Iris pigment epithelial cell (primary cell): ENCODE measurements at regions not wholly inside any gene's neighbourhood (a gene's known extent, or its start where the extent isn't known, plus 50 kb on each side); places are given as distances from the start of the nearest gene placed in this dataset.
"Not testable (repeated sequence)": the region's sequence is repeated elsewhere in the genome, so short reads cannot be mapped to it uniquely, and the experiment has no call there.

Source experiments
- DNase-seq: peaks from one replicate; pipeline ENCODE4 v3.0.0-alpha.2; 2011; ENCODE audit warnings: low read depth

DNA sequence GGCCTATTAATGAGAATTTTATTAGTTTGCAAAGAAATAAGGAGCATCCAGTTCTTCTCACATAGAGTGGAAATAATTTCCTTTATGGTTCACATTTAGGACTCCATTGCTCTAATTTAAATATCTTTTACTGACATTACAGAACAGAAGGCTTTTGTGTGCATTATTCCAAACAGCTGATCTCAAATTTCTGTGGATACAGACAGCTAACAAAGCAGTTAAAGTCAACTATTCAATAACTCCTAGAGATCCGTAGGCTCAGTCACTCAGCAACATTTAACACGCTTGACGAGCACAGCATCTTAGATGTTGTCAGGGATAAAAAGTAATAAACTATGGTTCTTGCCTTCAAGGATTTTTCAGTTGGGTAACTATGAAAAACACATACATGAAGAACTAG, 305.8 kb upstream of the SYNCRIP start:
- no peak for DNase-seq

DNA sequence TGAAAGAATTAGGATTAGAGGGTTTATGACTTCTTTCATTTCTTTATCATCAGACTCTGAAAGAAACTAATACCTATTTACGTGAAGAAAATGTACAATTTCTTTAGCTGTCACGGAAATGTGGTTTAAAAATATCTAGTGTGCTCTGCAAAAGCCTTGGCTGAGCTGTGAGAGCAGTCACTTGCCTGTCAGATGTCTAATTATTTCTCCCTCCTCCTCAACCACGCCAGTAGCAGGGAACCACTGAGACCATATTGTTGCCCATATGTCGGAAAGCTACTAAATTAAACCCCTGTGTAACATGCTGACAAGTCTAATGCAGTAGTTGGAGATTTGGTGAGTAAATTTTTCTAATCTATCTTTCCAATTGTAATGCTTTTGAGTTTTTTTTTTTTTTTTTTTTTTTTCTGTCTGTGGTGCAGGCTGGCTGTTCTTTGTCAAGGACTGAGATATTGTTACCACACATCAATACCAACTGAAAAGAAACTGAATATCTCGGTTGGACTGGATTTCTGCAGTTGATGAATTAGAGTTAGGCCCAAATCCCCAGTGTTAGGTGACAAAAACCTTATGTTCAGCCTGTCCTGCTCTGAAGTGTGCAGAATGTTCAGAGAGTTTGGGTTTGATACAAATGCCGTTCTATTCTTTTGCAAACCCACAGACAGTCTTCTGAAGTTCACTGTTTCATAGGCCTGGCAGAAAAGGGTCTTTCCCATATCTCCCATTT, 302.9 kb upstream of the SYNCRIP start:
- no peak for DNase-seq

DNA sequence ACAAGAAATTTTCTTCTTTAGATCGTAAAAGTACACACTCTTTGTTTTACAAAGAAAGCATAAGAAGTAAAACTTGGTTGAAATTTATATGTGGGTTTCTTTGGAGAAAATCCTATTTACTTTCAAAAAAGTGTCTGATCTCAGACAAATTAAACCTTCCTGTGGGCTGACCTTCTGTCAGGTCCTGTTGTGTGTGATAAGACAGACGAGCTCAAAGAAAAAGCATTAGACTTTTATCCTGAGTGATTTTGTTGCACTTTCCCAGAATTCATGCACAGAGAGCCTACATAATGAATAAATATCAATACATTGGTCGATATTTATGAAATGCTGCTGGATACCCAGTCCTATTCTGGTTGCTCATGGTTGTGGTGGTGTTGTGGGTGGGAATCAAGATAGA, 302.1 kb upstream of the SYNCRIP start:
- DNase-seq: no peak

DNA sequence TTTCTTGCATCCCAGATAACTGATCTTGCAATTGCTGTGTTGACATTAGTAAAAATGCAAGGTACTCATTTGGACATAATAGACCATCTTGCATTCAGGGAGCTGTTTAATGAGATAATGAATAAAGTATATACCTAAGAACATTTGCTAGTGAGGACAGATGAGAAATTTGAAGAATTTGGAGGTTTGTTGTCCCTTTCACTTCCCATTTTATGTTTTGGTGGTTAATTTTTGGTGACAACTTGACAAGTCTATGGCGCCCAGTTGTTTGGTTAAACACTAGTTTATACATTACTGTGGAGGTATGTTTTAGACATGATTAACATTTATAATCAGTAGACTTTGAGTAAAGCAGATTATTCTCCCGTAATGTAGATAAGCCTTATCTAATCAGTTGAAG, 300.2 kb upstream of the SYNCRIP start:
- no peak for DNase-seq

DNA sequence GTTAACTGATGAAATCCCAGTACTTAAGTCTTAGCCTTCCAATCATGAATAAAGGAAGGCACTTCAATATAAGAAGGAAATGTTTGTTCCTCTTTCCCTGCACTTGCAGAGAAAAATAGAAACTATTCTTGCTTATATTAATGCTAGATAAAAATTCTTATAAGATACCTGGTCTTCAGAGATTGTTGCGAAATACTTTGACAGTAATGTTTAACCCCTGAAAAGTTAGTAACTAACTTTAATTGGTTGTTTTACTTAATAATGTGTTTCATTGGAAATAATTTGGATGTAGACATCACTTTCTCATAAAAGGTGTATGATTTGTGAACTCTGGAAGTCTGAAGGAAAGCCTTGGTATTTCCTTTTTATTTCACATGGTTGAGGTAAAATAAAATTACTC, 294.2 kb upstream of the SYNCRIP start:
- DNase-seq: no peak

DNA sequence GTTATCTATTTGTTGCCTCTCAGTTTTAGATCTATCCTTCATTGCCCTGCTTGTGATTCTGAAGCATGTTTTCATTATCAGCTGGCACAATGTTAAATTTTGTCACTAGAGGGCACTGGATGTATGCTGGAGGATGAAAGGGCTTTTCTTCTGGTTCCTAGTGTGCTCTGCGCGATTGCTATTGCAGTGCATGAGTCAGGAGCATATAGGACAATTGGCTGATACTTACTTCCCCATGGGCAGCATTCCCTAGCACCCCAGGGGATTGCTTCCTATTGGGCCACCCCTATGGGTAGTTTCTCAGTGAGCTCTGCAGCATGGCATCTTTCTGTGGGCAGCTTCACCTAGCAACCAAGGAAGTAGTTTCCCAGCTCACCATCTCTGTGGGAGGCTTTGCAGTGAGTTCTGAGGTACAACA, 280.3 kb upstream of the SYNCRIP start:
- peak; percentile 64 for DNase-seq

DNA sequence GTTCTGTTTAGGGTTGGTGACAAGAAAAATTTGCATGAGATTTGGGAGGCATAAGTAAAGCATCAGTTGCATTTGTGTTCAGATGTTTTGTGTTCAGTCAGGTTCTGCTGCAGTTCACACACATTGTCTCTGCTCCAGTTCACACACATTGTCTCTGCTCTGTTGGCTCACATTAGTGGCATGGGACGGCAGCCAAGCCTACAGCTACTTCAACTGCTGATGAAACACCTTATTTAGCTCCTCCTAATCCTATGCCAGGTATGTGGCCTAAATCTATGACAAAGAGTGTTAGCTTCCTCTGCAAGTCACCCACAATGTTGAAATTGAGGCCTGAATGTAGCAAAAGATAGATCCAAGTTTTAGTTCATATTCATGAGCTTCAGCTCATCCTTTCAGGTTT, 278.1 kb upstream of the SYNCRIP start:
- no peak for DNase-seq

DNA sequence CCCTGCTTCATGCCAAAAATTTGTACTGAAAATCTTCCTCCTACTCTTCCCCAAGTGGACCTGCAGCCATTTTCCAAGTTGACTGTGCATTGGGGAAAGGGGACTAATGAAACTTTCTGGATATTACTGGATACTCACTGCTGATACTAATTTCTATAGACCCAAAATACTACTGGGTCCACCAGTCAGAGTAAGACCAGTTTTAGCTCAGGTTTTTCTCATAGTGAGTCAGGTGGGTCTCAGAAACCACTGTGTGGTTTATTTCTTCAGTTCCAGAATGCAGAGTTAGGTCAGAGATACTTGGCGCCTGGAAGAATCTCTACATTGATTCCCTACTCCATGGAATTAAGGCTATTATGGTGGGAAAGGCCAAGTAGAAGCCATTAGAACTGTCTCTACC, 274.8 kb upstream of the SYNCRIP start:
- DNase-seq: no peak

DNA sequence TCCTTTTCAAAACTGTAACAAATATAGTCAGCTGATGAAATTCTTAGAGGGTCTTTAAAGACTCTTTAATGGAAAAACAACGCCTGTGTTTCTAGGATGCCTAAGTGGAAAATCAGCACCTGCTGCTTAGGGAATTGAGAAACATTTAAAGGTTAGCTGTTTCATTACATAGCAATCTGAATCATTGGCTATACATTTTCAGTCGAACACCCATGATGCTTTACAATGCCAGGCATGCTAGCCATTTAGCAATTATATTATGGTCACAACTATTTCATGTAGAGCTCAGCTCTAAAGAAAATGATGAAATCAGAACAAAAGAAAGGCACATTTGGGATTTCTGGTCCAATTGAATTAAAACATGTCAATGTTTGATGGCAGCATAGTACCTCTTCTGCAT, 270.3 kb upstream of the SYNCRIP start:
- no peak for DNase-seq

DNA sequence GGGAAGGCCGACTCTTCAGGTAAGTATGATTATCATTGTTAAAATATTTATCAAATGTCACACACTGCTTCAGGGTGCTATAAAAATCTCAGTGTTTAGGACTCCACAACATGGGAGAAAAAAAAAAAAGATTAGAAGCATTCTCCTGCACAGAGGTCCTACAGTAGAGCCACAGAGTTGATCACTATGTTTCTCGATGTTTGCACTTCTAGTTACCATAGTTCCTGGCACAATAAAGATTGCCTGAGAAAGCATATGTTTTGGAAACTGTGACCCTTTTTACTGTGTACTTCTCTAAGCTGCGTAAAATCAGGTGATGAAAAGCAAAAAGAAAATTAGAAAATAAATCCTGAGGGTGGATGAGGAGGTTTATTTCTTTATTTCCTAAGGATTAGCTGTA, 269.9 kb upstream of the SYNCRIP start:
- DNase-seq: no peak

DNA sequence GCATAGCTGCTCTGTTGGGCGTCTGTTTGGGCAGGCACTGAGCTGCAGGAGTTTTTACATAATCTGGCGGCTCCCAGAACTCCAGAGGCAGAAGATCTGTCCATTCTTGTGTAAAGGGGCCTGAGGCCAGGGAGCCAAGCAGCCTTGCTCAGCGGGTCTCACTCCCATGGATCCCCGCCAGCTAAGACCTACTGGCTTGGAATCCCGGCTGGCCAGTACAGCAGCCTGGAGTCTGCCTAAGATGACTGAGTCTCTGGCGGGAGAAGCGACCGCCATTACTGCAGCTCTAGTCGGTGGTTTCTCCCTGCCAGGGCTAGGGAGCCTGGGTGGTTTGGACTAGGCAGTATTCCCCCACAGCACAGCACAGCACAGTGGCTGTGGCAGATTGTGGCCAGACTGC, 268.4 kb upstream of the SYNCRIP start:
- no peak for DNase-seq

DNA sequence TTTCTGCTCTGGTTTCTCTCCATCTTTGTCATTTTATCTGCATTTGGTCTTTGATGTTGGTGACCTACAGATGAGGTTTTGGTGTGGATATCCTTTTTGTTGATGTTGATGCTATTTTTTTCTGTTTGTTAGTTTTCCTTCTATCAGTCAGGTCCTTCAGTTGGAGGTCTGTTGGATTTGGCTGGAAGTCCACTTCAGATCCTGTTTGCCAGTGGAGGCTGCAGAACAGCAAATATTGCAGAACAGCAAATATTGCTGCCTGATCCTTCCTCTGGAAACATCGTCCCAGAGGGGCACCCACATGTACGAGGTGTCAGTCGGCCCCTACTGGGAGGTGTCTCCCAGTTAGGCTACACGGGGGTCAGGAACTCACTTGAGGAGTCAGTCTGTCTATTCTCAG, 265.4 kb upstream of the SYNCRIP start:
- DNase-seq: not testable (repeated sequence)

DNA sequence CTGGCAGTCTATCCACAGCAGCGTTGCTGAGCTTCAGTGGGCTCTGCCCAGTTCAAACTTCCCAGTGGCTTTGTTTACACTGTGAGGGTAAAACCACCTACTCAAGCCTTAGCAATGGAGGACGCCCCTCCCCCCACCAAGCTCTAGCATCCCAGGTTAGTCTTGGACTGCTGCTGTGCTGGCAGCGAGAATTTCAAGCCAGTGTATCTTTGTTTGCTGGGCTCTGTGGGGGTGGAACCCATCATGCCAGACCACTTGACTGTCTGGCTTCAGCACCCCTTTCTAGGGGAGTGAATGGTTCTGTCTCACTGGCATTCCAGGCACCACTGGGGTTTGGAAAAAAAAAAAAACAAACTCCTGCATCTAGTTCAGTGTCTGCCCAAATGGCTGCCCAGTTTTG, 249.7 kb upstream of the SYNCRIP start:
- DNase-seq: no peak

DNA sequence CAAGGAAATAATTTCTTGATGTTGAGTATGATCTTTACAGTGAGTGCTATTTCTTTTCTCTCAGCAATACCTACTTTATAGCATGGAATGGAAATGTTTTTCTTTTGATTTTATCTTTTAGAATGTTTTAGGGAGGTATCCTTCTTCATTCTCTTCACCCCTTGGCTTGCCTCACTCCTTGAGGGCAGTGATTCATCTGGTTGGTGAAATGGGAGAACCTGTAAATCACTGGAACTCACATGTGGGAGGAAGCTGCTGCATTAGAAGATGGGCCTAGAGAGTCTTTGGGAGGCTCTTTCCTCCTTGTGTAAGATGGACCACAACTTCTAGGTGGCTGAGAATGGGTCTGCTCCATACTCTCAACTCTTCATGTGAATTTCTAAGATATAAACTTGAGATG, 244.8 kb upstream of the SYNCRIP start:
- DNase-seq: no peak

DNA sequence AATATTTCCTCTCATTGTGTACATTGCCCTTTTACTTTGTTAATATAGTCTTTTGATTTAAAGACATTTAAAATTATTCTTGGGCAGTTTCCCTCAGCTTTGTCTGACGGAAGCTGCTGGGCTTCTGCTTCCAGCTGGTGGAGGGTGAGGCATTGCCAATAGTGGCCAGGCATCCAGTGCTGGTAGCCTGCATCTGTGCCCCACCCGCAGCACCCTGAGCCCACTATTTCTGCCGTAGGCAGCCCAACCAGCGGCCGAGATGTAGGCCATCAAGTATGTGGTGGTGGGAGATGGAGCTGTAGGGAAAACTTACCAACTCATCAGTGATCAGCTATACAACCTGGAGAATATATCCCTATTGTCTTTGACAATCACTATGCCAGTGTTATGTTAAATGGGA, 226.0 kb upstream of the SYNCRIP start:
- DNase-seq: no peak

DNA sequence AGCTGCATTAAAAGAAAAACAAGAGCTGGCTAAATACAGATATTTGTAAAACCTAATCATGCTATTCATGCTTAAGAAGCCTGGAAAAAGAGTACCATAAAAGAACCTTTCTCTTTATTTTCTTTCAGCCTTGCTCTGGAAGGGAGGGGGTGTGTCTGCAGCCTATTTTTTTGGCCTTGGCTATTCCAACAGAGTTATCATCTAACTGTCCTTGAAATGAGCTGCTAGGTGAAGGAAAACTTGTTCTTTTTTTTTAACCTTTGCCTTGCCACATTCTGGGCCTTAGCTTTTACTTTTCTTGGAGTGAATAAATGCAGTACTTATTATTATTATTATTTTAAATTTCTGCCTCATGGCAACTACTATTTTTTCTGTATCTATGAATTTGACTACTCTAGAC, 224.9 kb upstream of the SYNCRIP start:
- DNase-seq: no peak

DNA sequence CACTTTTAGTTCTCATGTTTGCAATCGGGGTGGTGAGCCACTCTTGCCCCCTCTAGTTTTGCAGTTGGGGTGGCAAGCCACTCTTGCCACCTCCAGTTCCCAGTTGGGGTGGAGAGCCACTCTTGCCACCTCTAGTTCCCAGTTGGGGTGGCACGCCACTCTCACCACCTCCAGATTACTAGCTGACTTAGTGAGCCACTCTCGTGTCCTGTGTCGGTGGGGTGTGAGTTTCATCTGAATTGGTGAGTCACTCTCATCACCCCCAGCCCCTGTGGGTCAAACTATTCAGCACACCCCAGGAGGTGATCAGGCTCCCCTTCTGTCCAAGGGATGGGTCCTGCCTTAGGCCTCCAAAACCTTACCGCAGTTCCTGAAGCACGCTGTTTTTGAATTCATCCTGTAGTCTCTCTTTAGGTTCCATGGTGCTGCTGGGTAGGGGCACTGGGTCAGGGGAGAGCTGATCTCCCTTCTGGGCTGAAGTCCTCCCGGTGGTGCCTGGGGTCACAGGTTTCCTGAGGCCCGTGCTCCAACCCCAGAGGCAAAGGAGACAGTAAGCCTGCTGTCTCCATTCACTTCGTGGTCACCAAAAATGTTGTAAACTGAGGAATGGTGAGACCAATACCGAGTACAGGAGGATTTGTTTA, 224.2 kb upstream of the SYNCRIP start:
- DNase-seq: no peak

DNA sequence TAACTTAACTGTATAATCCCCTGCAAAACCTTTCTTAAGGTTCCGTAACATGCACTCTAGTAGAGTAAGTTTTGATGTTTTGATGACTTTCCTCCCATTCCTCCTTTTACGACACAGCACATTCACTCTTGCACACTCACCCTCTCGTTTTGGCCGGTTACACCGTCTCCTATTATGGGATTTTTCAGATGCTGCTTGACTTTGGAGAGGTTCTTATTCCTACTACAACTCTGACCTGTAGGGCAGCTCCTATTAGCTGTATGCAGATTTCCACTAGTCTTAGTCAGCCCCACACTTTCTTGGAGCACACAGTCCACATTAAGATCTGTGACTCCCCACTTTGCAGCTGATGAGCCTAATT, 223.7 kb upstream of the SYNCRIP start:
- DNase-seq: no peak

DNA sequence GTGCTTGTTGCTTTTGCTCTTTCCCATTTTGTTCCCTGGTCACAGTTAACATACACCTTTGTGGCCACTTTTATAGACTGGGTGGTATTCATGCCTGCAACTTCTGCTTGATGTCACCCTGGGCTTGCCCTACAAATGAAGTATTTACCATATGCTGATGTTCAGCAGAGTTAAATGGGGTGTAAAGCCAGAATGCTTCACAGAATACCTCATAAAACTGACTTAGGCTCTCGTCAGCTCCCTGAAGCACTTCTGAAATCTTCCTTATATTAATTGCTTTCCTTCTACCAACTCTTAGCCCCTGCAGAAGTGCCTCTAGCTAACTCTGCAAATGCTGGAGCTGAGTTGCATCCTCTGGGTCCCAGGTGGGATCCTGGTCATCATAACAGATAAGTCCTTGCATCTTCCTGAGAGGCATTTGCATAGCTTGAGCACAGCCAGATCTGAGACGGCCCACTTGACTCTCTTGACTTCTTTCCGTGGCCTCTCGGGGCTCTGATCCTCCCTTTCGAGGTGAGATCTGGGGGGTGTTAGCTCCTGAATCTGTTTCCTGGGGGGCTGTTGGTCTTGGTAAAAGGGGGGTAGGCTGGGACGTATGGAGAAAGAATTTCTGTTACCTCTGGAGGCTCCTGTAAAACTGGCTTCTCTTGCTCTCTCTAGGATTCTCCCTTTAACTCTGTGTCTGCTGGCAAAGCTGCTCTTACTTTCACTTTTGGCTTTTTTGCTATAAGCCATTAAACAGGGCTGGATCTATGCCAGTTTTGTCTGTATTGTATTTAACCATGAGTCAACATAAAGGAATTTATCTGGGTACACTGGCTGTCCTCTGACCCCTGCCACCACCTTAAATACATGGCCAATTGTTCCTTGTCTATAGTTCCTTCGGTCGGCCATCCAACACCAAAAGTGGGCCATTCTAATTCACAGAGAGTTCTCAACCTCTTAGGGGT, 223.0 kb upstream of the SYNCRIP start:
- DNase-seq: peak; percentile 69

DNA sequence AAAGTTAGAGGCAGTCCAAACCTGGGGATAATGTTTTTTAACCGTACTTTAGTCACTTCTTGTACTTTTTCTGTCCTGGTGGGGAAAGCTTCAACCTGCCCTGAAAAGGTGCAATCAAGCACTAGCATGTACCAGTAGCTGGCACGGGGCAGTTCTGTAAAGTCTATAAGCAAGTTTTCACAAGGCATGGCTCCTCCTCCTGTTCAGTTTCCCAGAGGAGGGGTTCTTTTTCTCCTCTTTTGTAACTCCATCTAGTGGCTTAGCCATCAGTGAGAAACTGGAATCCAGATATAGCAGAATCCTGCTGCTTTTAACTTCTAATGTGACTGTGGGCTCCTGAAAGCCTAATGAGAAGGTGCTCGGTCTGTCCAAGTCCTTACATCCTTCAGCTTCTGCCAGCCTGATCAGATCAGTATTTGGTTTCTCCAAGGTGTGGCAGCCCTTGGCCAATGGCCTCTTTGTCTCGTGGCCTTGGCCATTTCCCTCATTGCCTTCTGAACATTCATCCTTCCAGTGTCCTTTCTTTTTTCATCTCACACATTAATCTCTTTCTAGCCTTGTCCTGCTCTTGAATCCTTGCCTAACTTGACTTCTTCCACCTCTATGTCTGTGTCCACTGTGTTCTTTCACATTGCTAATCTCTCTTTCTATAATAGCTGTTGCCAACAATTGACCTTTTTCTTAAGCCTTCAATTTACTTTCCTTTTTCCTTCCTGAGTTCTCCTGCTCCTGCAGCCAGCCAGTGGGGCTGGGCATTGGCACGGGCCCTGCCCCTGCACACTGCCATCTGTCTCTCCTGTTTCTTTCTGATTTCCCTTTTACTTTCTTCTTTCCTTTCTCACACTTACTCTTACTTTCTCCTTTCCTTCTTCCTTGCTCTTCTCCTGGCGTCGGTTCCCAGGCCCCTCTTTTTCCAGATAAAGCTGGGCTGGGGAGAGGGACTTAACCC, 222.0 kb upstream of the SYNCRIP start:
- DNase-seq: peak; percentile 13

DNA sequence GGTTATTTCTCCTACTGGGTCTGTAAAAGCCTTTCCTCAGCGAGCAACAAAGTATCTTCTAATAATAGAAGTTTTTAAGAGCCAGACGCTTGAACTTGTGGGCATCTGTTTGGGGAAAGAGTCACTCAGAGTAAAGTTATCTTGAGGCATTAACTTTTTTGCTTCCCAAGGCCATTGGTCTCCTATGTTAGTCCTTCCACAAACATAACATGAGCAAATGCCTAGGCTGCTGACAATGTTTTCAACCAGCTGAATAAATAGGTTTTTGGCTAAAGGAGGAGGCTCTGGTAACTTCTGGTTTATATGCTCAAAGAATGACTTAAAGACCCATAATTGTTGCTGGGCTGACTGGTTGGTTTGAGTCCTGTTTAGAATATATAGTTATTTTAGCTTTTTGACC, 213.5 kb upstream of the SYNCRIP start:
- no peak for DNase-seq
